SKM-1 (cell line): ENCODE measurements at regions not wholly inside any gene's neighbourhood (a gene's known extent, or its start where the extent isn't known, plus 50 kb on each side); places are given as distances from the start of the nearest gene placed in this dataset.

ENCODE experiments used
- DNase-seq: peaks from one replicate; lab custom pipeline; 2025; ENCODE audit not compliant: unreplicated experiment; lab: John Stamatoyannopoulos, UW

- no peak for DNase-seq
Observed at GRCh38 chr20:39464238-39464637, 502.1 kb downstream of the DHX35 start.

DNA sequence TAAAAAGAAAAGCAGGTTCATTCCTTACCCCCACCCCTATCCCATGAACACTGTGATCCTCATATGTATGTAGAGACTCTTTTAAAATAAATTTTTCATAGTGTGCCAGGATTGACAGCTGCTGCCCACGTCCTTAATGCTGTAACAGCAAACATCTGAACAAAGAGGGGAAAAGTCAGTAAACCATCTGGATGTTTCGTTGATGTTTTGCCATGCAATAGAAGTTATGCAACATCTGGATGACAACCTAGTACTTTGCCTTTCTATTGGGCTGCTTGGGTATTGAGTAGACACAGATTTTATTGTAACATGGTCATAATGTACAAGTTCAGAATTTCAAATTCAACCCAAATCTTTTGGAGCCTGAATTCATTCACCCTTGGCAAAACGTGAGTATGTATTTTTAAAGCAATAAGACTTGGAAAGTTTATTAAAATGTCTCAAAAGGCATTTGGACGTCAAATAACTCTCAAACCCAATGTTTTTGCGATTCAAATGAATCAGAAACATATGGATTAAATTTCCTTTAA lies 500.3 kb downstream of the DHX35 start:
- DNase-seq: no peak

- no peak for DNase-seq
Observed at GRCh38 chr20:39458452-39458851, 496.3 kb downstream of the DHX35 start.

DNA sequence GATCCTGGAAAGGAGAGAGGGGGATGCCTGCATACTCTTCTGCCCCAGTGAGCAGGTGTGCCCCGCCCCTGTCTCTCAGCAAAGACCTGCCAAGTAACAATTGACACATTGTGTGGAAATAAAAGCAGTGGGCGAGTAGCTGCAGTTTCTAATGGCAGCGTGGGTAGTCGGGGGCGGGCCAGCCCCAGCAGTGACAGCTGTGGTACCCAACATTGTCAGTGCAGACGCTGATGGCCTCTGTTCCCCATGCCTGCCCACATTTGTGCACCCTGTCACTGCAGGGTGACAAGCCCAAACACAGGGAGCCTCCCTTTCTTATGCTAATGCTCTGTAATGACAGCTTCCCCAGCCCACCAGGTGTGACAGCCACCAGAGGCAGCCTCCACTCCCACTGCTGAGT lies 491.7 kb downstream of the DHX35 start:
- no peak for DNase-seq

- DNase-seq: no peak
Observed at GRCh38 chr20:39452583-39453340, 490.6 kb downstream of the DHX35 start.

DNA sequence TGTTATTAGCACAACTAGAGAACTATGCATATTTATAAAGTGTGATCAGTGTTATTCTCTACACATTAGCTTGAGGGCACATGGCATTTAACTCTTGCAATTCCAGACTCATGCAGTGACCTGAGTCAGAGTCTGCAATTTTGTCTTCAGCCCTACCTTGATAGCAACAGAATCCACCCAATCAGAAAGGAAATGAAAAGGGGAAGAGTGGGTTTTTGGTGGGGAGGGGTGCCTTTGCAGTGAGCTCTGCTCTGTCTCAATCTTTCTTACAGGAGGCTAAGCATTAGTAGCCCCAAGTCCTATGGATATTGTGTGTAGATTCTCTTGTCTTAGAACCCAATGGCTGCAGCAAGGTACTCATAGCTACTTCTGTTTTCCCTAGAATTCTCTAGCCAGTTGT lies 489.2 kb downstream of the DHX35 start:
- no peak for DNase-seq

DNA sequence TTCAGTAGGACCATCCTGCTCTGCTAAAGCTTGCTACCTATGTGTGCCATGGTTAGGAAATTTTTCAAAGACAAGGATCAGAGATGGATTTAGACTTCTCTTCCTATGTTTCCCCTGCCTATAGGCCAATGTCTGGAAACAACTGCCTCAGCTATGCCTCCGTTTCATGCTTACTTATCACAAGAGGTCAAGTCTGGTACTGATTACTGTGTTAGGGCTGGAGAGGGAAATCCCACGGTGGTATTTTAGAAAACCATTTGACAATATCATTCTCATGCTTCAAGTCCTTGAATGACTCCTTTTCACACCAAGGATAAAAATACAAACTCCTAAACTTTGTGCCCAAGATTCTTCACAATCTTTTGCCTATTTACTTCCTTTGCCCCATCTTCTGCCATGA lies 484.3 kb downstream of the DHX35 start:
- no peak for DNase-seq

GRCh38 chr20:39445095-39445494 lies 483.0 kb downstream of the DHX35 start:
- DNase-seq: no peak

DNA sequence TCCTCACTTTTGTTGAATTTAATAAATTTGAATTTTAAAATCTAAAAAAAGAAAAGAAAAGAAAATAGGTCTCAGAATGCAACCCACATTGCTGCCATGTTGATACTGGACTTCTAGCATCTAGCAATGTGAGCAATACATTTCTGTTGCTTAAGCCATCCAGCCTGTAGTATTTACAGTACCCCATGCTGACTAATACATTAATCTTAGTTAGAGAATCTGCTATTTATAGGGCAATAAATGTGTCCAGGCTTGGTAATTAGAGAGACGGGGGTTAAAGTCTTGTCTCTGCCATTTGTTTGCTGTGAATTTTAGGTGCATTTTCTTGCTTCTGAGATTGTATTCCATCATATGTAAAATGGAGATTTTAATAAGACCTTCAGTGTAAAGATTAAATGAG lies 471.3 kb downstream of the DHX35 start:
- DNase-seq: no peak

DNA sequence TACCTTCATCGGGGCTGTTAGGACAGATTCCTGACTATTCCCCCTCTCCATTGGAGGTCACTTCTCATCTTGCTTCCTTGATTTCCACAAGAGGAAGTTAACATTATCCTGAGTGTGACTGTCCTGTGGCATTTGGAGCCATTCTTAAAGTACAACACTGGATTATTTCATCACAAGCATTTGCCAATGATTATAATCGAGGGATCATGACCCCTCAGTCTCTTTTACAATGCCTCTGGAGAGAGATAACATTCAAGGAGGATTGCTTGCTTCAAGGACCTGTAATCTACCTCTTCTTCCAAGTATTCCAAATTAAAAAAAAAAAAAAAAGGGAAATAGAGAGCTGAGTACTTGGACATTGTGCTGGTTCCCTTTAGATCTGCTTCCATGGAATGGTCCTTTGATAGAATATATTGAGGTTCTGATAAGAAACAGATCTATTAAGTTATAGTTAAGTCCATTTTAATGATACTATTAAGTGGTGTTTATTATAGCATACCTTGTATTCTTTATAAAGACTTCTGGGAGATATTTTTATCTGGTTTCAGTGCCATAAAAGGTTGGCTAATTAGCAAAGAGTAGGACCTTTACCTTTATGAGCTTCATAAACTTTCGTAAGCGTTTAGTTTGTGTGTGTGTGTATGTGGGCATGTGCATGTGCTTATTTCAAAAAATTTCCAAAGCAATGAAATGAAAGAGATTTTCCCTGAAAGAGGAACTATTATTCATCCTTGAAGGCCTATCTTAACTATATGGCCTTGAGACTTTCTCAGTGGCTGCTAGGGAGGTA lies 469.1 kb downstream of the DHX35 start:
- DNase-seq: no peak

GRCh38 chr20:39429726-39430125 lies 467.6 kb downstream of the DHX35 start:
- DNase-seq: no peak

GRCh38 chr20:39424962-39425678 lies 463.0 kb downstream of the DHX35 start:
- DNase-seq: no peak

- no peak for DNase-seq
Observed at GRCh38 chr20:39421571-39422105, 459.5 kb downstream of the DHX35 start.

DNA sequence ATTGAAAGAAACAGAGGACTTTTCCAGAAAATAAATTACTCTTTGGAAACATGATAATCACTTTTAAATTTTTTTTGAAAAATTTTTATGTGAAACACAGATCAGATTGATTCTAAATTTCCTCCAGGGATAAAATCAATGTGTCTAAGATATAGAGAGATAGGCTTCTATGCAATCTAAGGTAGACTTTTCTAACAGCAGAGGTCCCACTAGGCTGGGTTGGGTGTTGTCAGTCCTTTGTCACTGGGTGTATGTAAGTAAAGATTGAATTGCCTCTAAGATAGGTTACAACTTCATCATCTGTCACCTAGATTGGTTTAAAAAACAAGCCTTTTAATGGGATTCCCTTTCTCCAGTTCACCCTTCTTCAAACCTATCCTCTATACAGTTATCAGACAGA lies 449.9 kb downstream of the DHX35 start:
- no peak for DNase-seq

- no peak for DNase-seq
Observed at GRCh38 chr20:39399463-39399862, 437.3 kb downstream of the DHX35 start.

DNA sequence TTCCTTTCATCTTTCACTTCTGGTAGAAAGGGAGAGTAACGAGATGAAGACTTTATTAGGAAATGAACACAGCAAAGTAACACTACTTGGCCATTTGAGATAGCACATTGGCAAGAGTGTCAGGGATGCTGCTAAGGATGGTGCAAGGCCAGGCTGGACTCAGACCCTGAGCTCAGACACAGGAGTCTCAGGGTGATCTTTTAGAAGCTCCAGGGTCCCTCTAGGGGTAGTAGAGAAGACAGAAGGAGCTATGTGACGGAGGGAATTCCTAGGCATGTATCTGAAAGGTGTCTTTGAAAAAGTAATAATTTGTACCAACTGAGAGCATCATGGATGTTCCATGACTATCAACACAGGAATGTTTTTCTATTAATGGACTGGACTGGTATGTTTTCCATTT lies 436.5 kb downstream of the DHX35 start:
- no peak for DNase-seq

DNA sequence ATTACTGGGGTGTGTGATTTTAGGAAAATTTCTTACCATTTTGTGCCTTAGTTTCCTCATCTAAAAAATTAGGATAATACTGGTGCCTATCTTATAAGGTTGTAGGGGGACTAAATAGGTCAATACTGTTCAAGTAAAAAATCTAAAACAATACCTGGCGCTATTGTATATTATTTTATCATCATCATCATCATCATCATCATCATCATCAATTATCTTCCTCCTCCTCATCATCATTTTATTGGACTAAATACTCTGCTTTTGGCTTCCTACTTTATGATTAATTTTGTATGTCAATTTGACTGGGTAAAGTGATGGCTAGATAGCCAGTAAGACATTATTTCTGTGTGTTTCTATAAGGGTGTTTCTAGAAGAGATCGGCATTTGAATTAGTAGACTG lies 435.5 kb downstream of the DHX35 start:
- no peak for DNase-seq

DNA sequence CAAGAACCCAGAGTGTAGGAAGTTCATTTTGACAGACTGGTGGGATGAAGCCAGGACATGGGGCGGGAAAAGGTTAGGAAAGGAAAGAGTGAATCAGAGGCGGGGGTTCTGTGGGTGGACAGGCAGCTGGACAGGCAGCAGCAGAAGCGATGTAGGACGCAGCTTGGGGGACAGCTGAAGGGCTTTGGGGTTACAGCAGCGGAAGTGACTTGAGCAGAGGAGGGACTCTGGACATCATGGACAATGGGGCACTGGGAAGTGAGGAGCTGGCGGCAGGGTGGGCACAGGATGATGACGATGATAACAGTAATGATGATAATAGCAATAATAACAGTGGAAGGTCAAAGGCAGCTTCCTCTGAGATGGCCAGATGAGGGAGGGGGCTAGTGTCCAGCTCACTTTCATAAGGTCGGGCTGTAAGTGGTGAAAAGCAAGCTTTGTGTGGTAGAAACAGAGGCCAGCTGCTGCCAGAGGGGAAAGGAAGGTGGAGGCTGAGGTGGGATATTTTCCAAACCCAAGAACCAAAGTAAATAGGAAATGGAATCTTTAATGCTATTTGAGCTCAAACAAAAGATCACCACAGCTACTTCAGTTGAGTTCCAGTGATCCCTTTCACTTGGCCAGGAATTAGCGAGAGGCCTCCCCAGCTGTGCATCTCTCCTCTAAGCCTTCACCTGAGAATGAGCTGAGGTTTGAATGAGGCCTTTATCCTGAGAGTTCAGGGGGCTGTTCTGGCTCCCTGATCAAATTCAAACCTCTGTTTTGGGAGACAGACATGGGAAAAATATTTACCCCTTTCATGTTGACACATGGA lies 433.5 kb downstream of the DHX35 start:
- no peak for DNase-seq

DNA sequence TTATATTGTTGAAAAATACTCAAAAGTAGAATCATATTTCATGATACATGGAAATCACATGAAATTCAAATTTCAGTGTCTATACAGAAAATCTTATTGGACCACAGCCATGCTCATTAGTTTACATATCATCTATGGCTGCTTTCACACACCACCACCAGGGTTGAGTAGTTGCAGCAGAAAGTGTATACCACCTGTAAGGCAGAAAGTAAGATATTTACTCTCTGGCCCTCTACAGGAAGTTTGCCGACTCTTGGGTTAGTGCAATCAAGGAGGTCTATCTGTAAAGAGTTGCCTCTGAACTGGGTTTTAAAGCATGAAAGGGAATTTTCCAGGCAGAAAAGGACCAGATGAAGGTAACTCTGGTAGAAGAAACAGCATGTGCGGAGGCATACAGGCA lies 432.3 kb downstream of the DHX35 start:
- no peak for DNase-seq

- DNase-seq: no peak
Observed at GRCh38 chr20:39390186-39390585, 428.0 kb downstream of the DHX35 start.

- no peak for DNase-seq
Observed at GRCh38 chr20:39381595-39381994, 419.5 kb downstream of the DHX35 start.
